ENCODE measurements at regions not wholly inside any gene's neighbourhood (a gene's known extent, or its start where the extent isn't known, plus 50 kb on each side); places are given as distances from the start of the nearest gene placed in this dataset.

DNA sequence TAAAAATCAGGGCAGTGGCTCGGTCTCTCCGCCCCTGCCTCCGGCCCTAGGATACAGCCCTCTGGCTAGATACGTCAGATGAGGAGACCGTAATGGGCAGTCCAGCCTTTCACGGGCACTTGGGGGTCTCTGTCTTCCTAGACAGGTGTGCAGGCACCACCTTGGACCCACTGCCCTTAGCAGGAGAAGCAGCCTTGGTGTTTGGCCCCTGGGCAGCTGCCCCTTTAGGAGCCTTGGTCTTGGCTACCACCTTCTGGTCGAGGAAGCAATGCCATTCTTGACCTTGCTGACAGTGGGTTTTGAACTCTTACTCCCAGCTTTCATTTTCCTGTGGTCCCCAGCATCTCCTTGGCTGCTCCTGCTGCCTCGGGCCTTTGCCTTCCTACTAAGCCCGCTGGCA, 149.7 kb upstream of the FRMD4B start:
- no peak overlapping the region for H3K27ac ChIP-seq
- TF ChIP-seq, protein P1, sequence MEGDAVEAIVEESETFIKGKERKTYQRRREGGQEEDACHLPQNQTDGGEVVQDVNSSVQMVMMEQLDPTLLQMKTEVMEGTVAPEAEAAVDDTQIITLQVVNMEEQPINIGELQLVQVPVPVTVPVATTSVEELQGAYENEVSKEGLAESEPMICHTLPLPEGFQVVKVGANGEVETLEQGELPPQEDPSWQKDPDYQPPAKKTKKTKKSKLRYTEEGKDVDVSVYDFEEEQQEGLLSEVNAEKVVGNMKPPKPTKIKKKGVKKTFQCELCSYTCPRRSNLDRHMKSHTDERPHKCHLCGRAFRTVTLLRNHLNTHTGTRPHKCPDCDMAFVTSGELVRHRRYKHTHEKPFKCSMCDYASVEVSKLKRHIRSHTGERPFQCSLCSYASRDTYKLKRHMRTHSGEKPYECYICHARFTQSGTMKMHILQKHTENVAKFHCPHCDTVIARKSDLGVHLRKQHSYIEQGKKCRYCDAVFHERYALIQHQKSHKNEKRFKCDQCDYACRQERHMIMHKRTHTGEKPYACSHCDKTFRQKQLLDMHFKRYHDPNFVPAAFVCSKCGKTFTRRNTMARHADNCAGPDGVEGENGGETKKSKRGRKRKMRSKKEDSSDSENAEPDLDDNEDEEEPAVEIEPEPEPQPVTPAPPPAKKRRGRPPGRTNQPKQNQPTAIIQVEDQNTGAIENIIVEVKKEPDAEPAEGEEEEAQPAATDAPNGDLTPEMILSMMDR (conservative IDR thresholded peaks at IDR 0.05) = no peak
- TF ChIP-seq ZFX (IDR thresholded peaks at IDR 0.05) = no peak

DNA sequence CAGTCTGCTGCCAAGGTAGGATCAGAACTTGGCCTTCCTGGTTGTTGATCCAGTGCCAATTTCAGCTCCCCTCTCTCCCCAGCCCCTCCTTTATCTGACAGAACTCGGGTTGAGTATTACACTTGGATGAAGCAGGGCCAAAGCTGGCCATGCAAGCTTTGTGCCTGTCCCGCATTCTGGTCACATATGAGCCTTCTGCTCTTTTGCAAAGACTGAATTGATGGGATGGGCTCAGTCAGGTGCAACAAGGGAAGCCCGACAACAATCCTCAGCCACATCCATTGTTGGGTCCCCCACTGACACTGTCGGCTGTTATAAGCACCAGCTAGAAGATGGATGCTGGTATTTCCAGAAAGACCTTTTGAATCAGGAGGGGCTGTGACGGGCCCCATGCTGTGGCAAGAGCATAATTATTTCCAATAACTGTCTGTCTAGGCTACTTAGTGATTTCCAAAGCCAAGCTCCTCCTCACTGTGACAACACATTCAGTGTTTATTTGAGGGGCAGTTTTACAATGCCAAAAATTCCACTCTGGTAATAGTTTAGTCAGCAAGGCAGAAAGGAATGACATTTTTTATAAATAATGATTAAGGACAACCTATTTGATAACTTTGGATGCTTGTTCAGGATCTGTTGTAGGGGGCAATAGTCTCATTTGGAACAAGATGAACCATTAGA, 146.8 kb upstream of the FRMD4B start:
- H3K27ac ChIP-seq = no peak overlapping the region
- TF ChIP-seq ZFX (IDR thresholded peaks at IDR 0.05) = no peak
- TF ChIP-seq, protein P1 (conservative IDR thresholded peaks at IDR 0.05) = no peak

DNA sequence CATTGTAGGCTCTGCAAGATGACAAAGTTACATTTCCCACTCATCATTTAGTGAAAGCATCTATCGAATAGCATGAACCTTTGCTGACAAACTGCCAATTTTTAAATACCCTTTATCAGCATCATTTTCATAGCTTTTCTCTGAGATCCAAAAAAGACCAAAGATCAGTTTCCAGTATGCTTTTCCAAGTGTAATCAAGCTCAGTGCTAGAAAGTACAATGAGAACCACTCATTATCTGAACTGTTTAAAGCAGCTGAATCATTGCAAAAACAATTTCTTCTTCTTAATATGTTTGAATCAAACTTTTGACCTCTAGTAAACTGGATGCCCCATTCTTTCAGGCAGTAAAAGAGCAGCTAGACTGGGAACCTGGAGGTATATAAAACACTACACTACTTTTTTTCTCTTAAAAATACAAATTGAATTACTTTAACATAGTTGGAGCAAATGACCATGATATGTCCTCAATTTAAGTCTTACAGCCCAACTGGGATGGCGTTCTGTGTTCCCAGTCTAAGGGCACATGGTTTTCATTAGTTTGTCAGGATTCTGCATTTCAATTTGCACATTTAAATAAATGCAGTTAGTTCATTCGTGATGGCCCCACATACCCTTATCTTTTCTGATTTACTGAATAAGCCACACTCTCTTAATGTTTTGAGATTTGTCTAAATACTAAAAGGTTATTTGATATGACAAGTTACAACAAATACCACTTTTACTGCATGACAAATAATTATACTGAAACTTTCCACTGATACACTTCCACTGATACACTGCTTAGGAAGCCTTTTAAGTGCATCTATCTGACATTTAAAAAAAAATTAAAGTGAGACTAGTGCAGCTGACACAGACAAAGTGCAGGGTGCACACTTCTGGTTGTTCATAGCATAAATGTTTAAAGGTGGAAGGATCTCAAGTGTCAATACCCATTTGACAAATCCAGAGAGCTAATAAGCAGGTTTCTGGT, 146.0 kb upstream of the FRMD4B start:
- no peak for TF ChIP-seq ZFX (IDR thresholded peaks at IDR 0.05)
- TF ChIP-seq, protein P1 (conservative IDR thresholded peaks at IDR 0.05) = no peak
- no peak overlapping the region for H3K27ac ChIP-seq

DNA sequence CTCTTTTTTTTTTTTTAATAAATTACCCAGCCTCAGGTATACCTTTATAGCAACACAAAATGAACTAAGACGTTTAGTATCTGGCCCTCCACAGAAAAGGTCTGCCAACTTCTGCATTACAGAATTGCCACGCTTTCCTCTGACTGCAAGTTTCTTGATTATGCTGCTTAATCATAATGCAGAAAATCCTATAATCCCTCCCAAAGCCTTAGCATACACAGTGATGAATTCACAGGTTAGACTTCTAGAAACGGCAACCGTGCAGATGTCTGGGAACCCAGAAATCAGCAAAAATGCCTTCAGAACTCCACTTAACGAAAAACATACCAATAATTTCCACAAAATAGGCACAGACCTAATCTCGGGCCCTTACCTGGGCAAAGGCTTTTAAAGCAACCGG, 144.7 kb upstream of the FRMD4B start:
- H3K27ac ChIP-seq = no peak overlapping the region
- TF ChIP-seq, protein P1 (conservative IDR thresholded peaks at IDR 0.05) = no peak
- TF ChIP-seq ZFX (IDR thresholded peaks at IDR 0.05) = no peak

DNA sequence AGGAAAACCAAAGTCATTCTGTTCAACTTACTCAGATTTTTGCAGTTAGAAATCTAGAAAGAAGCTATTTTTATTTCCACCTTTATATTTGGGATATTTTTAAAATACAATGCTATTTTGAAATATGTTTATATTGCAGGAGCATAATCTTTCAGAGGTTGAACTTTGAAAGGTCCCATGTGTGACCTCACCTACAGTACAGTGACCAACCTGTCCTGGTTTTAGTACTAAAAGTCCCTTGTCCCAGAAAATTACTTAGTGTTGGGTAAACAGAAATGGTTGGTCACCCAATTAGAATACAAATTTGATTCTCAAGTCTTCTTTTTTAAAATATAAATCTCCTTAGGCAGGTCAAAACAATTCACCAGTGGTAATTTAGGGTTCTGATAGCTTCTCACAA, 141.6 kb upstream of the FRMD4B start:
- no peak for TF ChIP-seq ZFX (IDR thresholded peaks at IDR 0.05)
- TF ChIP-seq, protein P1 (conservative IDR thresholded peaks at IDR 0.05) = no peak

DNA sequence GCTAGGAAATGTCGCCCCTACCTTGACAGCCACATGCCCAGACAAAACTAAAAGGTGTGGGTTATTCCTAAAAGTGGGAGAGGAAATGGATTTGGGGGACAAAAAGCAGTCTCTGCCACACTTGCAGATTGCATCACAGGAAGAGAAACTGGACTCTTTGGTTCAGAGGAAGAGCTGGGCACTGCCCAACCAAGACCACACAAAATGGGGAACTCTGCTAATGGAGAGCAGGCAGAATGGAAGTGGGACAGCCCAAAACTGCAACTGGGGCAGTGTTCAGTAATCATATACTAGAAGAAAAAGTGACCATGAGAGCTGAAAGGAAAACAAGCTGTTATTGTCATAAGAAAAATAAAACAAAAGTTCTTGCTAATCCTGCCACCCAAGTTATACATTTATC, 138.9 kb upstream of the FRMD4B start:
- TF ChIP-seq, protein P1 (conservative IDR thresholded peaks at IDR 0.05) = no peak
- TF ChIP-seq ZFX (IDR thresholded peaks at IDR 0.05) = no peak
- no peak overlapping the region for H3K27ac ChIP-seq

More for the DNA sequence above, 141.6 kb upstream of the FRMD4B start:
- H3K27ac ChIP-seq = no peak overlapping the region

DNA sequence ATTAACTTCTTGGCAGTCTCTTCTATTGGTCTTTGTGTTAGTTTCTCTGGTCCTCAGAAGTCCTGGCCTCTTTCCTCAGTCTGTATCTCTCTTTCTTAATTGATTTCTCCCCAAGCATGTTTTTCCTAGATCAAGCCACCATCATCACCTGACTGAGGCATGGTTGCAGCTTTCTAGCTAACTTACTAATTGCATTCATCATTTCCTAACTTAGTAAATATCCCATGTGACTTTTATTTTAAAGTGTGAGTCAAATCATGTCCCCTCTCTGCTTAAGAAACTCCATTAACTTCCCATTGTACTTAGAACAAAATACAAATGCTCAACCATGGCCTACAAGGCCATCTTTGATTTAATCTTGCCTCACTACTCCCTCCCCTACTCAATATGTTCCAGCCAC, 135.4 kb upstream of the FRMD4B start:
- H3K27ac ChIP-seq = no peak overlapping the region
- TF ChIP-seq, protein P1 (conservative IDR thresholded peaks at IDR 0.05) = no peak
- TF ChIP-seq ZFX (IDR thresholded peaks at IDR 0.05) = no peak

All from C4-2B (cell line).